Osteocyte (in vitro differentiated cells): ENCODE measurements at regions not wholly inside any gene's neighbourhood (a gene's known extent, or its start where the extent isn't known, plus 50 kb on each side); places are given as distances from the start of the nearest gene placed in this dataset.

Experiments
- DNase-seq: peaks from one replicate; pipeline ENCODE4 v3.0.0; 2021; ENCODE audit warnings: mixed read lengths; ENCODE audit not compliant: unreplicated experiment; ENCODE audit errors: extremely low spot score
- H3K27ac Mint-ChIP-seq: one replicate; pipeline ENCODE4 v1.8.0; 2021; ENCODE audit warnings: mild to moderate bottlenecking, mixed read lengths; ENCODE audit not compliant: unreplicated experiment
- H3K27me3 Mint-ChIP-seq: one replicate; pipeline ENCODE4 v1.8.0; 2021; ENCODE audit warnings: mixed read lengths; ENCODE audit not compliant: unreplicated experiment
- H3K36me3 Mint-ChIP-seq: one replicate; pipeline ENCODE4 v1.8.0; 2021; ENCODE audit warnings: mixed read lengths; ENCODE audit not compliant: unreplicated experiment
- H3K4me1 Mint-ChIP-seq: one replicate; pipeline ENCODE4 v1.8.0; 2021; ENCODE audit warnings: mixed read lengths; ENCODE audit not compliant: unreplicated experiment
- H3K4me3 Mint-ChIP-seq: one replicate; pipeline ENCODE4 v1.8.0; 2021; ENCODE audit warnings: mild to moderate bottlenecking, moderate library complexity, mixed read lengths; ENCODE audit not compliant: unreplicated experiment
- H3K9me3 Mint-ChIP-seq: one replicate; pipeline ENCODE4 v1.8.0; 2021; ENCODE audit warnings: mixed read lengths; ENCODE audit not compliant: unreplicated experiment
- CTCF ChIP-seq: fragments of 200-600 bp; sonication (generic); IDR thresholded peaks from 2 replicates; pipeline ENCODE4 v1.5.0; 2021; ENCODE audit warnings: antibody characterized with exemption, mild to moderate bottlenecking, moderate library complexity

GRCh38 chr13:55000844-55001243, 1972.2 kb downstream of the OLFM4 start:
- Mint-ChIP-seq H3K4me3 (no peak overlapping the region), H3K36me3 (no peaks in the 10 kb centered on the region), H3K27ac (no peak overlapping the region), H3K27me3 (no peaks in the 10 kb centered on the region), H3K4me1 (no peaks in the 10 kb centered on the region), H3K9me3 (peaks cover 26% of the 10 kb centered on the region)
- no peak for DNase-seq
- no peak for TF ChIP-seq CTCF

GRCh38 chr13:55001881-55002280, 1973.3 kb downstream of the OLFM4 start:
- no peak overlapping the region for H3K4me3 Mint-ChIP-seq
- H3K27me3 Mint-ChIP-seq = no peaks in the 10 kb centered on the region
- no peak for DNase-seq
- no peaks in the 10 kb centered on the region for H3K36me3 Mint-ChIP-seq
- TF ChIP-seq CTCF = no peak
- H3K9me3 Mint-ChIP-seq = peaks cover 25% of the 10 kb centered on the region
- no peak overlapping the region for H3K27ac Mint-ChIP-seq
- H3K4me1 Mint-ChIP-seq = no peaks in the 10 kb centered on the region

- Mint-ChIP-seq H3K9me3 (peaks cover 19% of the 10 kb centered on the region), H3K36me3 (no peaks in the 10 kb centered on the region)
- no peak for TF ChIP-seq CTCF
These were observed 1979.1 kb downstream of the OLFM4 start for GRCh38 chr13:55007681-55008080.

GRCh38 chr13:55013051-55013450, 1984.4 kb downstream of the OLFM4 start:
- Mint-ChIP-seq H3K27me3 (no peaks in the 10 kb centered on the region), H3K4me3 (no peak overlapping the region), H3K36me3 (no peaks in the 10 kb centered on the region), H3K4me1 (no peaks in the 10 kb centered on the region), H3K27ac (no peak overlapping the region), H3K9me3 (peaks cover 12% of the 10 kb centered on the region)
- no peak for DNase-seq
- TF ChIP-seq CTCF = no peak

More at GRCh38 chr13:55007681-55008080, 1979.1 kb downstream of the OLFM4 start:
- Mint-ChIP-seq H3K4me1 (no peaks in the 10 kb centered on the region), H3K4me3 (no peak overlapping the region), H3K27me3 (no peaks in the 10 kb centered on the region), H3K27ac (no peak overlapping the region)
- no peak for DNase-seq

- Mint-ChIP-seq H3K4me3 (no peak overlapping the region), H3K36me3 (no peaks in the 10 kb centered on the region), H3K4me1 (no peaks in the 10 kb centered on the region), H3K9me3 (peaks cover 12% of the 10 kb centered on the region), H3K27ac (no peak overlapping the region), H3K27me3 (no peaks in the 10 kb centered on the region)
- TF ChIP-seq CTCF = no peak
- DNase-seq = no peak
These were observed 2000.7 kb downstream of the OLFM4 start for GRCh38 chr13:55029280-55029679.
